Trophoblast cell (in vitro differentiated cells and primary cell): ENCODE measurements at regions not wholly inside any gene's neighbourhood (a gene's known extent, or its start where the extent isn't known, plus 50 kb on each side); places are given as distances from the start of the nearest gene placed in this dataset.
A peak's percentile ranks its signal among the peaks of the same experiment; 100 is the strongest.

Experiments used
- DNase-seq, 2 donors: peaks; one replicate each; pipeline ENCODE4 v3.0.0-alpha.2; 2016
- H2AFZ ChIP-seq: 2 replicates; pipeline ENCODE4 v1.6.1; 2013; ENCODE audit warnings: low read length, moderate library complexity, mild to moderate bottlenecking; ENCODE audit not compliant: insufficient read depth, poor library complexity
- H2AK5ac ChIP-seq: 2 replicates; pipeline ENCODE4 v1.6.1; 2013; ENCODE audit warnings: mild to moderate bottlenecking, low read length
- H2BK120ac ChIP-seq: 2 replicates; pipeline ENCODE4 v1.6.1; 2013; ENCODE audit warnings: low read length, mild to moderate bottlenecking, moderate library complexity; ENCODE audit not compliant: insufficient read depth, poor library complexity
- H2BK12ac ChIP-seq: 2 replicates; pipeline ENCODE4 v1.6.1; 2013; ENCODE audit warnings: mild to moderate bottlenecking, low read length, moderate library complexity
- H2BK5ac ChIP-seq: 2 replicates; pipeline ENCODE4 v1.6.1; 2013; ENCODE audit warnings: low read length, low read depth, moderate library complexity, mild to moderate bottlenecking; ENCODE audit not compliant: poor library complexity
- H3K14ac ChIP-seq: 2 replicates; pipeline ENCODE4 v1.6.1; 2013; ENCODE audit warnings: mild to moderate bottlenecking, low read length
- H3K18ac ChIP-seq: 2 replicates; pipeline ENCODE4 v1.6.1; 2013; ENCODE audit warnings: mild to moderate bottlenecking, low read length
- H3K23ac ChIP-seq: 2 replicates; pipeline ENCODE4 v1.6.1; 2013; ENCODE audit warnings: low read length
- H3K27ac ChIP-seq: 2 replicates; pipeline ENCODE4 v1.5.1; 2013; ENCODE audit warnings: low read depth, mild to moderate bottlenecking, inconsistent platforms, low read length, moderate library complexity
- H3K27me3 ChIP-seq: 2 replicates; pipeline ENCODE4 v1.6.1; 2013; ENCODE audit warnings: inconsistent platforms, mild to moderate bottlenecking, low read length, moderate library complexity; ENCODE audit not compliant: insufficient read depth
- H3K36me3 ChIP-seq, 2 experiments: 1 replicate in 1 of 2; 2 replicates in 1 of 2; pipeline ENCODE4 v1.6.1; 2013; ENCODE audit warnings: low read length in 2 of 2, mild to moderate bottlenecking in 2 of 2, moderate library complexity in 1 of 2; ENCODE audit not compliant: insufficient read depth in 2 of 2, control insufficient read depth in 1 of 2
- H3K4ac ChIP-seq: 2 replicates; pipeline ENCODE4 v1.6.1; 2013; ENCODE audit warnings: low read depth, mild to moderate bottlenecking, low read length, moderate library complexity
- H3K4me1 ChIP-seq, 2 experiments: 1 replicate in 1 of 2; 2 replicates in 1 of 2; pipeline ENCODE4 v1.6.1; 2013; ENCODE audit warnings: low read length in 2 of 2, mild to moderate bottlenecking in 2 of 2, moderate library complexity in 1 of 2; ENCODE audit not compliant: insufficient read depth in 2 of 2, control insufficient read depth in 1 of 2
- H3K4me2 ChIP-seq: 2 replicates; pipeline ENCODE4 v1.6.1; 2013; ENCODE audit warnings: inconsistent platforms, mild to moderate bottlenecking, low read length, moderate library complexity
- H3K4me3 ChIP-seq: 2 replicates; pipeline ENCODE4 v1.5.1; 2013; ENCODE audit warnings: mild to moderate bottlenecking, low read depth, low read length, inconsistent platforms
- H3K79me1 ChIP-seq: one replicate; pipeline ENCODE4 v1.6.1; 2013; ENCODE audit warnings: low read length
- H3K79me2 ChIP-seq: 2 replicates; pipeline ENCODE4 v1.6.1; 2013; ENCODE audit warnings: low read length, mild to moderate bottlenecking; ENCODE audit not compliant: control insufficient read depth, insufficient read depth, poor library complexity
- H3K9ac ChIP-seq: 2 replicates; pipeline ENCODE4 v1.6.1; 2013; ENCODE audit warnings: mild to moderate bottlenecking, low read length
- H3K9me3 ChIP-seq: 2 replicates; pipeline ENCODE4 v1.6.1; 2013; ENCODE audit warnings: low read depth, mild to moderate bottlenecking, control low read depth, inconsistent platforms, low read length; ENCODE audit not compliant: insufficient read depth
- H4K12ac ChIP-seq: 2 replicates; pipeline ENCODE4 v1.6.1; 2013; ENCODE audit warnings: low read depth, mild to moderate bottlenecking, low read length, moderate library complexity
- H4K8ac ChIP-seq: 2 replicates; pipeline ENCODE4 v1.6.1; 2013; ENCODE audit warnings: low read depth, mild to moderate bottlenecking, low read length, moderate library complexity
- H4K91ac ChIP-seq: one replicate; pipeline ENCODE4 v1.6.1; 2013; ENCODE audit warnings: low read depth, mild to moderate bottlenecking, low read length, moderate library complexity
- WGBS: extraction: QIAGEN DNeasy Blood & Tissue Kit; methylation state at CpG from one replicate; pipeline ENCODE4 v1.1.7; 2013; ENCODE audit warnings: missing lambda C conversion rate; ENCODE audit not compliant: insufficient read length, insufficient coverage; ENCODE audit errors: extremely low coverage; 5-methylcytosine and 5-hydroxymethylcytosine counted together

- no peak overlapping the region for H3K18ac ChIP-seq
- H3K79me2 ChIP-seq: no peaks in the 10 kb centered on the region
- no peak overlapping the region for H3K27ac ChIP-seq
- H3K9ac ChIP-seq: no peak overlapping the region
- H3K4me1 ChIP-seq: peaks cover 12% of the 10 kb centered on the region in 2 experiments
- H3K4me3 ChIP-seq: no peak overlapping the region
- H2BK120ac ChIP-seq: no peak overlapping the region
- H3K14ac ChIP-seq: no peak overlapping the region
- H2BK12ac ChIP-seq: no peak overlapping the region
- no peak overlapping the region for H4K91ac ChIP-seq
- no CpG with 5 or more reads among the region's 7 CpGs for WGBS
- no peak overlapping the region for H3K4me2 ChIP-seq
- H4K12ac ChIP-seq: no peak overlapping the region
- H3K9me3 ChIP-seq: peaks cover 1% of the 10 kb centered on the region
- H3K27me3 ChIP-seq: no peaks in the 10 kb centered on the region
- no peak for DNase-seq
- peaks cover 10% of the 10 kb centered on the region for H3K79me1 ChIP-seq
- H2AFZ ChIP-seq: no peak overlapping the region
- no peak overlapping the region for H4K8ac ChIP-seq
- no peak overlapping the region for H2AK5ac ChIP-seq
- no peaks in the 10 kb centered on the region for H3K36me3 ChIP-seq
- no peak overlapping the region for H3K23ac ChIP-seq
- H3K4ac ChIP-seq: no peak overlapping the region
- no peak overlapping the region for H2BK5ac ChIP-seq
Observed at GRCh38 chr17:65283704-65284103, 146.5 kb downstream of the RGS9 start.

GRCh38 chr17:65279456-65279855, 142.3 kb downstream of the RGS9 start:
- no peaks in the 10 kb centered on the region for H3K79me2 ChIP-seq
- no peak for DNase-seq
- H3K23ac ChIP-seq: no peak overlapping the region

GRCh38 chr17:65278820-65279184, 141.6 kb downstream of the RGS9 start:
- Histone ChIP-seq H4K91ac (no peak overlapping the region), H3K4ac (no peak overlapping the region), H3K4me1 (peaks cover 0 to 7% of the 10 kb centered on the region in 2 experiments), H3K4me3 (no peak overlapping the region), H2BK12ac (no peak overlapping the region), H3K36me3 (no peaks in the 10 kb centered on the region), H4K8ac (no peak overlapping the region), H3K14ac (no peak overlapping the region), H3K23ac (no peak overlapping the region), H3K27ac (no peak overlapping the region), H3K9me3 (no peaks in the 10 kb centered on the region), H3K27me3 (no peaks in the 10 kb centered on the region), H3K79me1 (no peaks in the 10 kb centered on the region), H4K12ac (no peak overlapping the region), H3K18ac (no peak overlapping the region), H3K79me2 (no peaks in the 10 kb centered on the region), H2BK5ac (no peak overlapping the region), H3K4me2 (no peak overlapping the region), H3K9ac (no peak overlapping the region), H2BK120ac (no peak overlapping the region), H2AK5ac (no peak overlapping the region), H2AFZ (no peak overlapping the region)
- WGBS: no CpG with 5 or more reads among the region's 10 CpGs
- no peak for DNase-seq

More at GRCh38 chr17:65279456-65279855, 142.3 kb downstream of the RGS9 start:
- Histone ChIP-seq H3K9me3 (no peaks in the 10 kb centered on the region), H3K4me3 (no peak overlapping the region), H3K14ac (no peak overlapping the region), H3K79me1 (no peaks in the 10 kb centered on the region), H4K8ac (no peak overlapping the region), H2AFZ (no peak overlapping the region), H3K4me1 (peaks cover 0 to 7% of the 10 kb centered on the region in 2 experiments), H3K36me3 (no peaks in the 10 kb centered on the region), H2AK5ac (no peak overlapping the region), H2BK120ac (no peak overlapping the region), H3K27ac (no peak overlapping the region), H3K4ac (no peak overlapping the region), H3K18ac (no peak overlapping the region), H3K4me2 (no peak overlapping the region), H2BK12ac (no peak overlapping the region), H3K9ac (no peak overlapping the region), H4K91ac (no peak overlapping the region), H2BK5ac (no peak overlapping the region), H3K27me3 (no peaks in the 10 kb centered on the region), H4K12ac (no peak overlapping the region)
- WGBS: no CpG with 5 or more reads among the region's 2 CpGs

- no peak overlapping the region for H3K27ac ChIP-seq
- no peak overlapping the region for H4K12ac ChIP-seq
Observed at GRCh38 chr17:65278050-65278819, 141.1 kb downstream of the RGS9 start.

More at GRCh38 chr17:65278050-65278819, 141.1 kb downstream of the RGS9 start:
- Histone ChIP-seq H3K79me2 (no peaks in the 10 kb centered on the region), H2AK5ac (no peak overlapping the region), H2BK12ac (no peak overlapping the region), H3K4ac (no peak overlapping the region), H3K27me3 (no peaks in the 10 kb centered on the region), H3K9ac (no peak overlapping the region), H3K18ac (no peak overlapping the region), H2BK120ac (no peak overlapping the region), H2AFZ (no peak overlapping the region), H3K14ac (no peak overlapping the region), H3K36me3 (no peaks in the 10 kb centered on the region), H3K4me3 (no peak overlapping the region), H3K4me1 (peaks cover 0 to 7% of the 10 kb centered on the region in 2 experiments), H3K79me1 (no peaks in the 10 kb centered on the region), H4K91ac (no peak overlapping the region), H4K8ac (no peak overlapping the region), H3K4me2 (no peak overlapping the region), H3K23ac (no peak overlapping the region), H2BK5ac (no peak overlapping the region), H3K9me3 (no peaks in the 10 kb centered on the region)
- 100% methylated on average over 1 of the region's 12 CpGs for WGBS
- DNase-seq: peak; percentile 61 to 76
